DND-41 (cell line): ENCODE measurements at regions not wholly inside any gene's neighbourhood (a gene's known extent, or its start where the extent isn't known, plus 50 kb on each side); places are given as distances from the start of the nearest gene placed in this dataset.

Source experiments
- ATAC-seq: fragments of 200-7000 bp; cut with Tn5 transposase; 3 replicates; pipeline ENCODE4 v1.9.1; 2021; ENCODE audit warnings: low read depth; ENCODE audit not compliant: insufficient read depth
- DNase-seq: peaks from one replicate; pipeline ENCODE4 v3.0.0-alpha.2; 2020
- H2AFZ ChIP-seq: 2 replicates; pipeline ENCODE4 v1.6.0; 2012; ENCODE audit warnings: low read depth, low read length
- H3K27ac ChIP-seq: 2 replicates; pipeline ENCODE4 v1.5.1; 2012; ENCODE audit warnings: low read length, inconsistent platforms
- H3K27me3 ChIP-seq: fragments of 200-600 bp; sonication (generic); 2 replicates; pipeline ENCODE4 v1.6.0; 2012; ENCODE audit warnings: low read length, mild to moderate bottlenecking, inconsistent platforms; ENCODE audit not compliant: insufficient read depth, poor library complexity
- H3K36me3 ChIP-seq: 2 replicates; pipeline ENCODE4 v1.5.1; 2012; ENCODE audit warnings: low read length, inconsistent platforms; ENCODE audit not compliant: insufficient read depth
- H3K4me1 ChIP-seq: 2 replicates; pipeline ENCODE4 v1.5.1; 2012; ENCODE audit warnings: mild to moderate bottlenecking, low read length; ENCODE audit not compliant: insufficient read depth
- H3K4me2 ChIP-seq: 2 replicates; pipeline ENCODE4 v1.6.0; 2012; ENCODE audit warnings: mild to moderate bottlenecking, moderate library complexity, low read length, inconsistent platforms; ENCODE audit not compliant: insufficient read depth
- H3K4me3 ChIP-seq, 2 experiments: fragments of 200-600 bp in 1 of 2; shearing (Covaris generic) in 1 of 2; 2 replicates each; pipeline ENCODE4 v1.5.1; 2012 to 2016; ENCODE audit warnings: inconsistent platforms in 2 of 2, low read length in 2 of 2, mild to moderate bottlenecking in 2 of 2, low read depth in 1 of 2, moderate library complexity in 1 of 2
- H3K79me2 ChIP-seq: 2 replicates; pipeline ENCODE4 v1.6.0; 2012; ENCODE audit warnings: low read length, inconsistent platforms; ENCODE audit not compliant: insufficient read depth
- H3K9ac ChIP-seq: 2 replicates; pipeline ENCODE4 v1.6.0; 2012; ENCODE audit warnings: low read depth, mild to moderate bottlenecking, inconsistent platforms, low read length, moderate library complexity
- H3K9me3 ChIP-seq: 2 replicates; pipeline ENCODE4 v1.5.1; 2012; ENCODE audit warnings: low read length, moderate library complexity, mild to moderate bottlenecking, inconsistent platforms; ENCODE audit not compliant: insufficient read depth, severe bottlenecking
- H4K20me1 ChIP-seq: 2 replicates; pipeline ENCODE4 v1.6.0; 2012; ENCODE audit warnings: low read length; ENCODE audit not compliant: insufficient read depth
- CTCF ChIP-seq: IDR thresholded peaks from 2 replicates; pipeline ENCODE4 v1.5.1; 2012; ENCODE audit warnings: borderline replicate concordance, low read length, moderate library complexity, mild to moderate bottlenecking; ENCODE audit not compliant: poor library complexity, severe bottlenecking; ENCODE audit errors: extremely low read depth
- EZH2 ChIP-seq: IDR thresholded peaks from 3 replicates; pipeline ENCODE4 v1.6.1; 2012; ENCODE audit warnings: borderline replicate concordance, low read depth, mild to moderate bottlenecking, moderate library complexity, low read length, inconsistent platforms; ENCODE audit not compliant: severe bottlenecking

- H3K9me3 ChIP-seq = no peaks in the 10 kb centered on the region
- no peak for ATAC-seq
- H3K79me2 ChIP-seq = no peaks in the 10 kb centered on the region
- H3K4me1 ChIP-seq = no peaks in the 10 kb centered on the region
- H3K27me3 ChIP-seq = no peaks in the 10 kb centered on the region
- no peak for DNase-seq
- no peak overlapping the region for H3K27ac ChIP-seq
- no peaks in the 10 kb centered on the region for H3K36me3 ChIP-seq
- H3K4me3 ChIP-seq = no peak overlapping the region
- H3K9ac ChIP-seq = no peak overlapping the region
- H3K4me2 ChIP-seq = no peak overlapping the region
- no peak overlapping the region for H2AFZ ChIP-seq
- TF ChIP-seq CTCF (no peak), EZH2 (no peak)
- no peaks in the 10 kb centered on the region for H4K20me1 ChIP-seq
Measured at GRCh38 chr13:91154558-91155353, 192.7 kb upstream of the MIR17HG start.

DNA sequence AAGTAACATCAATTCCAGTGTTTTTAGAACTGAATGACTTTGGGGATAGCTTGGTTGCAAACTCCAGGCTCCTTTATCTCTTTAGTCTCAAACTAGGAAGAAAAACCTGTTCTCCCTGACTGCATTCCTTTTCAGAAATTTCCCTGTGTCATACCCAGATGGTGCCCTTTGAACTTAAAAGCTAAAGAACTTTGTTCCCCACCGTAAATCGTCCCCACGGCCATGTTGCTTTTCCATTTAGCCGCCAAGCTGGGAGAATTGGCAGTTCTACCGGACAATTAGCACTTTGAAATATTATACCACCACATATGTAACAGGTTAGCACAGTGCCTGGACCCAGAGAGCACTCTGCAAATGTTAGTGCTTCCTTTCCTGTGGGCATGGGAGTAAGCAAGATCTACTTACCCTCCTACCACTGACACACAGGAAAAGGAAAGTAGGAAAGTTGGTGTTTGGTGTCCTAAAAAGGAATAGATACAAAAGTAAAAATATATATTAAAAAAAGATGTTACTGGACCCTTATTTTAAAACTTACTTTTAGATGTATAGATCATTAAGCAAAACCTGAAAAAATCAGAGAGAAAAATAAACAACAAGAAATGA lies 191.9 kb upstream of the MIR17HG start:
- no peak for DNase-seq

GRCh38 chr13:91157273-91158016 lies 190.0 kb upstream of the MIR17HG start:
- H4K20me1 ChIP-seq = no peaks in the 10 kb centered on the region
- H3K27me3 ChIP-seq = peaks cover 5% of the 10 kb centered on the region
- no peak overlapping the region for H3K4me2 ChIP-seq
- no peak overlapping the region for H3K4me3 ChIP-seq
- no peak overlapping the region for H3K9ac ChIP-seq
- DNase-seq (no peak), ATAC-seq (no peak)
- TF ChIP-seq EZH2 (no peak), CTCF (no peak)
- no peaks in the 10 kb centered on the region for H3K9me3 ChIP-seq
- no peaks in the 10 kb centered on the region for H3K36me3 ChIP-seq
- no peak overlapping the region for H2AFZ ChIP-seq
- H3K4me1 ChIP-seq = no peaks in the 10 kb centered on the region
- H3K79me2 ChIP-seq = no peaks in the 10 kb centered on the region
- H3K27ac ChIP-seq = no peak overlapping the region

More for the DNA sequence above, 191.9 kb upstream of the MIR17HG start:
- H4K20me1 ChIP-seq = no peaks in the 10 kb centered on the region
- H3K27me3 ChIP-seq = no peaks in the 10 kb centered on the region
- no peaks in the 10 kb centered on the region for H3K36me3 ChIP-seq
- no peak overlapping the region for H3K4me3 ChIP-seq
- H3K4me2 ChIP-seq = no peak overlapping the region
- H2AFZ ChIP-seq = no peak overlapping the region
- no peak overlapping the region for H3K9ac ChIP-seq
- H3K4me1 ChIP-seq = no peaks in the 10 kb centered on the region
- ATAC-seq = no peak
- TF ChIP-seq CTCF (no peak), EZH2 (no peak)
- H3K79me2 ChIP-seq = no peaks in the 10 kb centered on the region
- no peak overlapping the region for H3K27ac ChIP-seq
- H3K9me3 ChIP-seq = no peaks in the 10 kb centered on the region
